Retinal pigment epithelial cell (primary cell): ENCODE measurements at regions not wholly inside any gene's neighbourhood (a gene's known extent, or its start where the extent isn't known, plus 50 kb on each side); places are given as distances from the start of the nearest gene placed in this dataset.
A peak's percentile ranks its signal among the peaks of the same experiment; 100 is the strongest.

Source experiments
- DNase-seq: peaks from one replicate; pipeline ENCODE4 v3.0.0-alpha.2; 2010; ENCODE audit warnings: low read depth
- H3K4me3 ChIP-seq: 2 replicates; pipeline ENCODE4 v1.5.1; 2011; ENCODE audit warnings: mild to moderate bottlenecking, low read length, control low read depth, moderate library complexity
- TF ChIP-seq, protein P1 (sequence below): conservative IDR thresholded peaks from 2 replicates; pipeline ENCODE4 v1.5.1; 2011; ENCODE audit warnings: low read depth, low read length, control low read depth, inconsistent platforms

DNA sequence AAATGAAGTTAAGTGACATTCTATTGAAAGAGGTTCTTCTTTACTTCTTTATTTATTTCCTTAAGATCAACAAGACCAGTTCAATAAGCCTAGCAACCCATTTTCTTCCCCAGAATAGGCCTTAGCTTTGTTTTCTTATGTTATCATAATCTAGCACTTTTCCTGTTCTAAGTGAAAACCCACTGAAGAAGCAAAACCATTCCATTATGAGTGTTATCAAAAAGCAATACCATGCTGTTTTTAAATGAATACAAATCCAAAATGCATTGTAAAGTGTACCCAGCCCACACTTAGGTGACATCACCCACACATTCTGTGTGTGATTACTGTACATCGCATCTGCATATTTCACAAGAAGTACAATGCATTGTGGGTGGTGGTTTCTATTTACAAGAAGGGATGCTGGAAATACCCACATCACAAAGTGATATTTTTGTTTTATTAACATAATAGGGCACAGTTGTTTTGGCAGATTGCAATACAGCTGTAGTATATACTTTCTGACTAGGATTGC, 679.5 kb downstream of the KCNJ3 start:
- TF ChIP-seq, protein P1, sequence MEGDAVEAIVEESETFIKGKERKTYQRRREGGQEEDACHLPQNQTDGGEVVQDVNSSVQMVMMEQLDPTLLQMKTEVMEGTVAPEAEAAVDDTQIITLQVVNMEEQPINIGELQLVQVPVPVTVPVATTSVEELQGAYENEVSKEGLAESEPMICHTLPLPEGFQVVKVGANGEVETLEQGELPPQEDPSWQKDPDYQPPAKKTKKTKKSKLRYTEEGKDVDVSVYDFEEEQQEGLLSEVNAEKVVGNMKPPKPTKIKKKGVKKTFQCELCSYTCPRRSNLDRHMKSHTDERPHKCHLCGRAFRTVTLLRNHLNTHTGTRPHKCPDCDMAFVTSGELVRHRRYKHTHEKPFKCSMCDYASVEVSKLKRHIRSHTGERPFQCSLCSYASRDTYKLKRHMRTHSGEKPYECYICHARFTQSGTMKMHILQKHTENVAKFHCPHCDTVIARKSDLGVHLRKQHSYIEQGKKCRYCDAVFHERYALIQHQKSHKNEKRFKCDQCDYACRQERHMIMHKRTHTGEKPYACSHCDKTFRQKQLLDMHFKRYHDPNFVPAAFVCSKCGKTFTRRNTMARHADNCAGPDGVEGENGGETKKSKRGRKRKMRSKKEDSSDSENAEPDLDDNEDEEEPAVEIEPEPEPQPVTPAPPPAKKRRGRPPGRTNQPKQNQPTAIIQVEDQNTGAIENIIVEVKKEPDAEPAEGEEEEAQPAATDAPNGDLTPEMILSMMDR: no peak
- no peak for DNase-seq
- no peak overlapping the region for H3K4me3 ChIP-seq

DNA sequence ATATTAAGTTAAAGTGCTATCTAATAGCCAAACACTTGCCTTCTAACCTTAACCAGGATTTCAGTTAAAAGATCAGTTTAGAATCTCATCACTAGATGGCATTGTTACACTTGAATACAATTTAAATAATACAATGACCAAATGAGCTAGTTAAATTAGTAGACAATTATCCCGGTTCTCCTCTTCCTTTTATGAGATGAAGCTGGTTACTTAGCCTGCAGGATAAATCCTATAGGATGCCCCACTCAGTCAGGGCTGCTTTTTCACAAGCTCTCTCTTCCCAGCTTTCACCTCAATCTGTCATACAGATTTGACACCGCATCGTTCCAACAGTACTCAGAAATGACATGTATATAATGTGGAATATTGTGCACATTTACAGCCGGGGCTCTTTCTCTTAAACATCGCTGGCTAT, 678.8 kb downstream of the KCNJ3 start:
- DNase-seq: no peak
- TF ChIP-seq, protein P1: peak; percentile 29
- H3K4me3 ChIP-seq: no peak overlapping the region

DNA sequence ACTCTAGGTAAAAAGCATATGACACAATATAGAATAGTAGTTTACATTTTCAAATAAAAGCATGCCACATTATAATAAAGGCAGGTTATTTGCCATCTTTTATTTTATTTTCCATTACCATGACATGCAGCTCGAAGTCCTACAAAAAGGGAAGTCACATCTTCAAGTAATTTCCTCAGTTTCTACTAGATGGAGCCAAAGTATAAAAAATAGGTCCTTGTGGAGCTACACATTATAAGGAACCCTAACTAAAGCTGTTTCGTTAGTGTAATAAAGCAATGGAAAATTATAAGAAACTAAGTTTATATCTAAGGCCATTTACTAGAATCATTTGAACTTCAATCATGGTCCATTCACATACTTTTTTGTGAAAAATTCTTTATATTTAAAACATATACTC, 674.5 kb downstream of the KCNJ3 start:
- no peak for DNase-seq
- no peak overlapping the region for H3K4me3 ChIP-seq
- TF ChIP-seq, protein P1: peak; percentile 33

DNA sequence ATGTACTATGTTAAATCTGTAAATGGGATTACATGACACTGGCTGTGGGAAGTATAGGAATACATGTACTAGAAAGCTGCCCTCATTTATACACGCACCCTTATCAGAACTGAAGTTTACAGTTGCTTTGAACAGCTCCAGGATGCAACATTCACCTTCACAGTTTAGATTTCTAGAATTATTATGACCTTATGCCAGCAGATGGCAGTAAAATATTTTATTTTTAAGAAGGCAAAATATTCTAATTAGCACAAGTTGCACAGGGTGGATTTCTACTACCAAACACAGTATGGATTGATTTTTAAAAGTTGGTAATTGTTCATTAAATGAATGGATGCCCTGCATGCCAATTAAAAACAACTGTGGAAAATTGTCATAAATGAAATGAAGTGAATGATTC, 670.4 kb downstream of the KCNJ3 start:
- DNase-seq: no peak
- H3K4me3 ChIP-seq: no peak overlapping the region
- TF ChIP-seq, protein P1: peak; percentile 19

DNA sequence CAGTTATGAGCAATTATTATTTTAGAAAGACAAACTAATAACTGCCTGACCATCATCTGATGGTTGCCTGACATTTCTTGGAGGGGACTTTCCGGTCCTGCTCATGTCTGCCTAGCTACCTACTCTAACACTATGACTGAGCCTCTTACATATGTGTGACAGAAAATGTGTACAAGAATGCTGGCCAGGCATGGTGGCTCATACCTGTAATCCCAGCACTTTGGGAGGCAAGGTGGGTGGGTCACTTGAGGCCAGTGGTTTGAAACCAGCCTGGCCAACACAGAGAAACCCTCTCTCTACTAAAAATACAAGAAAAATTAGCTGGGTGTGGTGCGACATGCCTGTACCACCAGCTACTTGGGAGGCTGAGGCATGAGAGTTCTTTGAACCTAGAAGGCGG, 666.3 kb downstream of the KCNJ3 start:
- TF ChIP-seq, protein P1: no peak
- no peak for DNase-seq
- no peak overlapping the region for H3K4me3 ChIP-seq

DNA sequence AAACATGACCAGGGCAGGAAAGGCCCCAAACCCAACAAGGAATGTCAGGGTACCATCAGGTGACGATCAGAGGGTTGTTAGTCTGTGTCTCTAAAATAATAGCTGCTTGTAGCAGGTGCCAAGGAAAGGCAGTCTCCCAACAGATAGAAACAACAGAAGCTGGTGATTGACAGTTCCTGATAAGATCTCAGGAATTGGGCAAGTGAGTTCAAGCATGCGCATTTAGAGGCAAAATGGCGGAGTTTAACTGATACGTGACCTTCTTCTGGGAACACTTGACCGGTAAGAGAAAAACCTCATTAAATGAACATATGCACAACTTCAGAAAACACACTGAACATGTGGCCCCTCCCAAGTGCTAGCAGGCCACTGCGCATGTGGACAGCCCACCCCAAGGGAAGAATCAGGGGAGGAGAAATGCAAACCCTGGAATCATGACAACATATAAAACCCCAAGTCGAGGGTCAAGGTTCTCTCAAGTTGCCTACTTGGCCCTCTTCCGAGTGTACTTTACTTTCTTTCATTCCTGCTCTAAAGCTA, 664.9 kb downstream of the KCNJ3 start:
- H3K4me3 ChIP-seq: no peak overlapping the region
- TF ChIP-seq, protein P1: no peak
- no peak for DNase-seq

DNA sequence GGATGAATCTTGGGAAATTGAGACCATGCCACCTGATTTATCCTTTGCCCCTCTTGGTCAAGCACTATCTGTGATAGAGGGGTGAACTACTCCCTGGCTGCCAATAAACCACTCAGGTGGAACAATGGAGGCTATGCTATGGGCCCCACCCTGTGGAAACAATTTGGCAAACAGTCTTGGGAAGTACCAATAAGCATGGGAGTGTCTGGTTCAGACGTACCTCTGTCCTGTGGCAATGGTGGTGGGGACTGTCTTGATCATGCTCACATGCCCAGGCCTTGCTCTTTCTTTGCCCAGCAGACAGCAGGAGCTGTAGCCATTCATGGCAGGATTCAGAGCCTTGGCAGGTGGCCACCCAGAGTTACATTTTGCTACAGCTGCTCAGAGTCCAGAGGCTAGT, 658.7 kb downstream of the KCNJ3 start:
- TF ChIP-seq, protein P1: no peak
- DNase-seq: no peak
- H3K4me3 ChIP-seq: no peak overlapping the region
